ENCODE measurements at regions not wholly inside any gene's neighbourhood (a gene's known extent, or its start where the extent isn't known, plus 50 kb on each side); places are given as distances from the start of the nearest gene placed in this dataset.
"Not testable (repeated sequence)": the region's sequence is repeated elsewhere in the genome, so short reads cannot be mapped to it uniquely, and the experiment has no call there.

GRCh38 chr6:145266432-145267075 lies 468.8 kb downstream of the EPM2A start:
- DNase-seq: no peak

GRCh38 chr6:145267076-145267867 lies 468.0 kb downstream of the EPM2A start:
- no peak for DNase-seq

GRCh38 chr6:145270464-145270863 lies 464.9 kb downstream of the EPM2A start:
- no peak for DNase-seq

GRCh38 chr6:145271040-145271439 lies 464.3 kb downstream of the EPM2A start:
- DNase-seq: no peak

GRCh38 chr6:145271577-145271976 lies 463.7 kb downstream of the EPM2A start:
- DNase-seq: no peak

- DNase-seq: no peak
Measured at GRCh38 chr6:145272246-145272645, 463.1 kb downstream of the EPM2A start.

- DNase-seq: no peak
Measured at GRCh38 chr6:145273136-145273535, 462.2 kb downstream of the EPM2A start.

GRCh38 chr6:145274083-145274482 lies 461.2 kb downstream of the EPM2A start:
- DNase-seq: no peak

GRCh38 chr6:145275019-145275418 lies 460.3 kb downstream of the EPM2A start:
- no peak for DNase-seq

- DNase-seq: no peak
Measured at GRCh38 chr6:145275787-145276186, 459.5 kb downstream of the EPM2A start.

GRCh38 chr6:145276756-145277155 lies 458.6 kb downstream of the EPM2A start:
- no peak for DNase-seq

- DNase-seq: no peak
Measured at GRCh38 chr6:145277358-145278086, 457.8 kb downstream of the EPM2A start.

- no peak for DNase-seq
Measured at GRCh38 chr6:145278163-145278807, 457.0 kb downstream of the EPM2A start.

GRCh38 chr6:145279551-145279950 lies 455.8 kb downstream of the EPM2A start:
- no peak for DNase-seq

- no peak for DNase-seq
Measured at GRCh38 chr6:145279993-145280392, 455.3 kb downstream of the EPM2A start.

- DNase-seq: not testable (repeated sequence)
Measured at GRCh38 chr6:145283209-145283608, 452.1 kb downstream of the EPM2A start.

GRCh38 chr6:145283856-145284255 lies 451.5 kb downstream of the EPM2A start:
- no peak for DNase-seq

GRCh38 chr6:145286916-145287315 lies 448.4 kb downstream of the EPM2A start:
- DNase-seq: no peak

GRCh38 chr6:145289573-145289972 lies 445.7 kb downstream of the EPM2A start:
- no peak for DNase-seq

- DNase-seq: no peak
Measured at GRCh38 chr6:145290122-145290521, 445.2 kb downstream of the EPM2A start.

- no peak for DNase-seq
Measured at GRCh38 chr6:145292066-145292465, 443.3 kb downstream of the EPM2A start.

GRCh38 chr6:145294942-145295341 lies 440.4 kb downstream of the EPM2A start:
- no peak for DNase-seq

- DNase-seq: no peak
Measured at GRCh38 chr6:145295746-145296145, 439.6 kb downstream of the EPM2A start.

Data from stimulated activated CD4-positive, alpha-beta T cell treated with anti-CD3 and anti-CD28 coated beads, Interleukin-12 subunit alpha, Interleukin-12 subunit beta, amount 100 ng/mL, for 4 hours (primary cell).